Heart left ventricle (tissue), 16 donors: ENCODE measurements at regions not wholly inside any gene's neighbourhood (a gene's known extent, or its start where the extent isn't known, plus 50 kb on each side); places are given as distances from the start of the nearest gene placed in this dataset.

Experiments
- ATAC-seq, 4 donors: fragments of 200-7000 bp; cut with Tn5 transposase; one replicate each; pipeline ENCODE4 v1.9.1; 2020 to 2022; ENCODE audit warnings: moderate library complexity in 4 of 4, mild to moderate bottlenecking in 3 of 4, moderate number of reproducible peaks in 1 of 4
- DNase-seq, 5 donors: peaks; one replicate each; pipeline ENCODE4 v3.0.0-alpha.2; 2020
- H3K27ac ChIP-seq, 12 donors: fragments of 200-600 bp; sonication (generic) in 4 of 12; one replicate each; pipeline versions ENCODE4 v1.5.0 to v1.8.0; 2016 to 2022; ENCODE audit warnings: mild to moderate bottlenecking in 2 of 12
- H3K27me3 ChIP-seq, 9 donors: fragments of 200-600 bp; sonication (generic) in 2 of 9; one replicate each; pipeline versions ENCODE4 v1.5.1 to v1.8.0; 2016 to 2022; ENCODE audit warnings: mild to moderate bottlenecking in 3 of 9
- H3K36me3 ChIP-seq, 9 donors: fragments of 200-600 bp; sonication (generic) in 2 of 9; one replicate each; pipeline versions ENCODE4 v1.5.0 to v1.8.0; 2018 to 2022; ENCODE audit warnings: mild to moderate bottlenecking in 2 of 9
- H3K4me1 ChIP-seq, 12 donors: fragments of 200-600 bp; sonication (generic) in 4 of 12; one replicate each; pipeline versions ENCODE4 v1.5.0 to v1.8.0; 2016 to 2022; ENCODE audit warnings: mild to moderate bottlenecking in 3 of 12
- H3K4me3 ChIP-seq, 12 donors: fragments of 200-600 bp; sonication (generic) in 4 of 12; one replicate each; pipeline versions ENCODE4 v1.5.0 to v1.8.0; 2017 to 2022; ENCODE audit warnings: mild to moderate bottlenecking in 9 of 12, moderate library complexity in 4 of 12
- H3K9me3 ChIP-seq, 12 donors: fragments of 200-600 bp; sonication (generic) in 4 of 12; one replicate each; pipeline versions ENCODE4 v1.5.0 to v1.8.0; 2016 to 2022; ENCODE audit warnings: mild to moderate bottlenecking in 1 of 12
- CTCF ChIP-seq, 12 donors: fragments of 200-600 bp; sonication (generic) in 4 of 12; IDR thresholded peaks; one replicate each; pipeline versions ENCODE4 v1.5.0 to v1.8.0; 2018 to 2022; ENCODE audit warnings: antibody characterized with exemption in 12 of 12, mild to moderate bottlenecking in 5 of 12
- POLR2A ChIP-seq, 2 donors: fragments of 450-650 bp; IDR thresholded peaks; one replicate each; pipeline ENCODE4 v1.6.1; 2017; ENCODE audit warnings: antibody characterized with exemption in 2 of 2, mild to moderate bottlenecking in 2 of 2, moderate library complexity in 2 of 2
- whole genome bisulfite sequencing, 4 donors: extraction: QIAGEN DNeasy Blood & Tissue Kit in 2 of 4; methylation state at CpG; one replicate each; pipeline versions ENCODE4 v1.1.5 to v1.1.7; 2013 to 2018; 5-methylcytosine and 5-hydroxymethylcytosine counted together
- intact Hi-C, 10 donors: fragments of 100-400 bp; cut with DNase I; formaldehyde crosslinking; loops; one replicate each; pipeline versions ENCODE4 v1.11.1 to v1.14.2; 2022
- donor health status: ischemic (EF 13 %, LVEDD 7.1; RV severe dilation, severe dysfunction).
- donor health status: healthy with polysubstance abuse.
- donor health status: DM: no; HTN: yes; CAD: no.
- donor health status: DM: no; HTN: no; CAD: no.
- donor health status: ischemic (EF 25% LVEDD 6.9; RV normal size, moderate dysfunction).
- donor health status: ischemic (EF 25% LVEDD 5.7; RV mildly dilated, moderate dysfunction).
- donor health status: healthy.
- donor health status: DM: yes; HTN: yes; CAD: no.
- donor health status: ischemic (EF 35%, LVEDD 5.7; RV mildly dilated, moderate dysfunction).
- donor health status: nonischemic (EF 11% LVEDD 7.7; RV severe dilation, severe dysfunction).
- donor health status: DM: yes; HTN: yes; CAD: no.
- donor health status: PGD.
- donor health status: ischemic (EF 29% LVEDD 5.4; RV normal size, mild dysfunction).
- donor health status: nonischemic (EF 23%, LVEDD 6.1; RV moderate dilation, normal function).

- no peaks in the 10 kb centered on the region for H3K27me3 ChIP-seq
- H3K27ac ChIP-seq: no peak overlapping the region
- H3K4me1 ChIP-seq: peaks cover 0 to 16% (median 5%) of the 10 kb centered on the region in 12 donors
- H3K4me3 ChIP-seq: no peak overlapping the region
- no peaks in the 10 kb centered on the region for H3K36me3 ChIP-seq
- DNase-seq: no peak
- 88 to 93% (median 88%) methylated on average over 3 of the region's 3 CpGs for WGBS, 4 donors
- ATAC-seq: no peak
- H3K9me3 ChIP-seq: no peaks in the 10 kb centered on the region
- intact Hi-C loops: loop anchor here in 1 of 10 donors (10.0 kb wide), 1 partner anchor 153 kb away; no protein-coding TSS in a partner anchor
- TF ChIP-seq POLR2A (IDR thresholded peaks at IDR 0.05) (no peak), CTCF (IDR thresholded peaks at IDR 0.05) (no peak)
These were observed 53.6 kb upstream of the FRY start for GRCh38 chr13:31978021-31978420.

GRCh38 chr13:31980830-31981229 is 50.7 kb upstream of the FRY start:
- no peaks in the 10 kb centered on the region for H3K27me3 ChIP-seq
- TF ChIP-seq POLR2A (IDR thresholded peaks at IDR 0.05) (no peak), CTCF (IDR thresholded peaks at IDR 0.05) (no peak)
- 60 to 84% (median 68%) methylated on average over 1 of the region's 1 CpG for WGBS, 4 donors
- H3K27ac ChIP-seq: no peak overlapping the region
- no peaks in the 10 kb centered on the region for H3K9me3 ChIP-seq
- peaks cover 0 to 23% (median 5%) of the 10 kb centered on the region in 12 donors for H3K4me1 ChIP-seq
- intact Hi-C loops: no loop called here
- no peak overlapping the region for H3K4me3 ChIP-seq
- ATAC-seq (no peak), DNase-seq (no peak)
- H3K36me3 ChIP-seq: no peaks in the 10 kb centered on the region
